SU-DHL-6 (cell line): ENCODE measurements at regions not wholly inside any gene's neighbourhood (a gene's known extent, or its start where the extent isn't known, plus 50 kb on each side); places are given as distances from the start of the nearest gene placed in this dataset.

Experiments used
- CTCF ChIP-seq: fragments of 200-600 bp; sonication (generic); IDR thresholded peaks from one replicate; pipeline ENCODE4 v1.5.1; 2017; ENCODE audit warnings: antibody characterized with exemption, mild to moderate bottlenecking, low read length, moderate library complexity; ENCODE audit not compliant: insufficient read depth, poor library complexity, severe bottlenecking
- EZH2phosphoT487 ChIP-seq: fragments of 200-600 bp; sonication (generic), shearing (Covaris generic); conservative IDR thresholded peaks from 2 replicates; pipeline ENCODE4 v1.6.1; 2018; ENCODE audit warnings: mild to moderate bottlenecking, antibody characterized with exemption, low read length, moderate library complexity, mixed read lengths

DNA sequence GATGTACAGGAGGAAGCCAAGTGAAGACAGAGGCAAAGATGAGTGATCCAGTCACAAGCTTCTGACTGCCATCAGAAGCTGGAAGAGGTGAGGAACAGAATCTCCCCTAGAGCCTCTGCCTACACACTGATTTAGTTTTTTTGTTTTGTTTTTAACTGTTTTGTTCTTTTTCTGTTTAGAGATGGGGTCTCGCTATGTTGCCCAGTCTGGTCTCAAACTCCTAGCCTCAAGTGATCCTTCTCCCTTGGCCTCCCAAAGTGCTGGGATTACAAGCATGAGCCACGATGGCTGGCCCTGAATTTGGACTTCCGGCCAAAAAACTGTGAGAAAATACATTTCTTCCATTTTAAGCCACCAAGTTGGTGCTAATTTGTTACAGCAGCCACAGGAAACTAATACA is 204.7 kb upstream of the ZNF608 start:
- no peak for TF ChIP-seq CTCF
- no peak for TF ChIP-seq EZH2phosphoT487
